ENCODE measurements at regions not wholly inside any gene's neighbourhood (a gene's known extent, or its start where the extent isn't known, plus 50 kb on each side); places are given as distances from the start of the nearest gene placed in this dataset.

DNA sequence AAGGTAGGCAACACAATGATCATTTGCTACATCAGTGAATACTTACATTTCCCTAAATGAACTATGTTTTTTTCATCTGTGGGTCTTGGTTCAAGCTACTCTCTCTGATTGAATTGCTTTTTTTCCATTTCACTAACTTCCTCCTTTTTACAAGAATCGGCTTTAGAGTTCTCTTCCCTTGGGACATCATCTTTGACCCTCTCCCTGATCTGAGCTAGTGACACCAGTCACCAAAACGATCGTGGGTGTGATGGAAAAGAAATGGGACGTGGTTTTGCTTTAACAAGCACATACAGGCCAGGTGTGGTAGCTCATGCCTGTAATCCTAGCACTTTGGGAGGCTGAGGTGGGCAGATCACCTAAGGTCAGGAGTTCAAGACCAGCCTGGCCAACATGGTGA is 129.9 kb downstream of the WT1 start:
- TF ChIP-seq ZBTB49 (CRISPR knock-in tag; IDR thresholded peaks at IDR 0.05; ENCODE audit: borderline replicate concordance) (no peak), CTCF (CRISPR knock-in tag; IDR thresholded peaks at IDR 0.05) (no peak), POLR2A (IDR thresholded peaks at IDR 0.05; ENCODE audit: insufficient read depth in 1 of 2, low read depth in 2 of 2, low read length in 2 of 2) (no peak), ZNF546 (CRISPR knock-in tag; conservative IDR thresholded peaks at IDR 0.05) (no peak), NFIC (IDR thresholded peaks at IDR 0.05; ENCODE audit: low read length) (no peak), TP53 (CRISPR knock-in tag; conservative IDR thresholded peaks at IDR 0.05) (no peak)
- TF ChIP-seq, protein P1, sequence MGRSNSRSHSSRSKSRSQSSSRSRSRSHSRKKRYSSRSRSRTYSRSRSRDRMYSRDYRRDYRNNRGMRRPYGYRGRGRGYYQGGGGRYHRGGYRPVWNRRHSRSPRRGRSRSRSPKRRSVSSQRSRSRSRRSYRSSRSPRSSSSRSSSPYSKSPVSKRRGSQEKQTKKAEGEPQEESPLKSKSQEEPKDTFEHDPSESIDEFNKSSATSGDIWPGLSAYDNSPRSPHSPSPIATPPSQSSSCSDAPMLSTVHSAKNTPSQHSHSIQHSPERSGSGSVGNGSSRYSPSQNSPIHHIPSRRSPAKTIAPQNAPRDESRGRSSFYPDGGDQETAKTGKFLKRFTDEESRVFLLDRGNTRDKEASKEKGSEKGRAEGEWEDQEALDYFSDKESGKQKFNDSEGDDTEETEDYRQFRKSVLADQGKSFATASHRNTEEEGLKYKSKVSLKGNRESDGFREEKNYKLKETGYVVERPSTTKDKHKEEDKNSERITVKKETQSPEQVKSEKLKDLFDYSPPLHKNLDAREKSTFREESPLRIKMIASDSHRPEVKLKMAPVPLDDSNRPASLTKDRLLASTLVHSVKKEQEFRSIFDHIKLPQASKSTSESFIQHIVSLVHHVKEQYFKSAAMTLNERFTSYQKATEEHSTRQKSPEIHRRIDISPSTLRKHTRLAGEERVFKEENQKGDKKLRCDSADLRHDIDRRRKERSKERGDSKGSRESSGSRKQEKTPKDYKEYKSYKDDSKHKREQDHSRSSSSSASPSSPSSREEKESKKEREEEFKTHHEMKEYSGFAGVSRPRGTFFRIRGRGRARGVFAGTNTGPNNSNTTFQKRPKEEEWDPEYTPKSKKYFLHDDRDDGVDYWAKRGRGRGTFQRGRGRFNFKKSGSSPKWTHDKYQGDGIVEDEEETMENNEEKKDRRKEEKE (IDR thresholded peaks at IDR 0.05): no peak
